ENCODE measurements at regions not wholly inside any gene's neighbourhood (a gene's known extent, or its start where the extent isn't known, plus 50 kb on each side); places are given as distances from the start of the nearest gene placed in this dataset.

- intact Hi-C loops (cut with micrococcal nuclease): no loop called here
- no peak overlapping the region for H3K4me3 ChIP-seq (ENCODE audit: low read length)
- no peak for ATAC-seq
These were observed 215.8 kb upstream of the CDYL start for GRCh38 chr6:4560221-4561077.

DNA sequence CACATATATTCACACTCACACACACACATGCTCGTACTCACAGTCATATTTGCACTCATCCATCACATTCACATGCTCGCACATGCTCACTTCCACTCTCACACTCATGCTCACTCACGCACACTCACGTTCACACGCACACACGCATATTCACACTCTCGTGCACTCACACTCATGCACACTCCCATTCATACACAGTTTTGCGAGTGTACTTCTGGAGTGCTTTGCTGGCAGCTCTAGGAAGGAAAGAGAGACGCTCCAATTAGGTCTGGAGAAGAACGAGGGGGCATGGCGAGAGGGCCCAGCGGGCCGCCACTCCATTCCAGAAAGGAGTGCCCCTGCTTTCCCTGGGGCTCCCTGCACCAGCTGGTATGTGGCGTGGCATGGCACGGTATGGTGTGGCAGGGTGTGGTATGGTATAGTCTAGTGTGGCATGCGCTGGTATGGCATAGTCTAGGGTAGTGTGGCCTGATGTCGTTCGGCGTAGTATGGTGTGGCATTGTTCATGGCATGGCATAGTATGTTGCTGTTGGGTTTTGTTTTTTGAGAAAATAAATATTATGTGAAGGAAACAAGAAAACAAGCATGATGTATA is 216.8 kb upstream of the CDYL start:
- Mint-ChIP-seq H3K27ac (no peak overlapping the region), H3K4me3 (no peak overlapping the region), H3K9me3 (no peaks in the 10 kb centered on the region), H3K27me3 (ENCODE audit: low read depth in 2 of 2) (peaks cover 10 to 11% of the 10 kb centered on the region in 2 donors), H3K4me1 (no peaks in the 10 kb centered on the region), H3K36me3 (no peaks in the 10 kb centered on the region)
- H3K4me1 ChIP-seq (ENCODE audit: control insufficient read depth, insufficient read depth, low read length): no peaks in the 10 kb centered on the region
- peak in 1 of 3 donors; percentile 48 for ATAC-seq
- no peaks in the 10 kb centered on the region for H3K27me3 ChIP-seq (ENCODE audit: control insufficient read depth, insufficient read depth, low read length)
- no peak for DNase-seq
- intact Hi-C loops (cut with micrococcal nuclease): no loop called here
- H3K9me3 ChIP-seq (ENCODE audit: control insufficient read depth, insufficient read depth, low read length): no peaks in the 10 kb centered on the region
- H3K36me3 ChIP-seq (ENCODE audit: control insufficient read depth, insufficient read depth, low read length): no peaks in the 10 kb centered on the region
- no peak overlapping the region for H3K4me3 ChIP-seq (ENCODE audit: low read length)
- WGBS (ENCODE audit: insufficient coverage): 94% methylated on average over 19 of the region's 19 CpGs
- no peak overlapping the region for H3K27ac ChIP-seq (ENCODE audit: low read length)
- TF ChIP-seq, protein P1, sequence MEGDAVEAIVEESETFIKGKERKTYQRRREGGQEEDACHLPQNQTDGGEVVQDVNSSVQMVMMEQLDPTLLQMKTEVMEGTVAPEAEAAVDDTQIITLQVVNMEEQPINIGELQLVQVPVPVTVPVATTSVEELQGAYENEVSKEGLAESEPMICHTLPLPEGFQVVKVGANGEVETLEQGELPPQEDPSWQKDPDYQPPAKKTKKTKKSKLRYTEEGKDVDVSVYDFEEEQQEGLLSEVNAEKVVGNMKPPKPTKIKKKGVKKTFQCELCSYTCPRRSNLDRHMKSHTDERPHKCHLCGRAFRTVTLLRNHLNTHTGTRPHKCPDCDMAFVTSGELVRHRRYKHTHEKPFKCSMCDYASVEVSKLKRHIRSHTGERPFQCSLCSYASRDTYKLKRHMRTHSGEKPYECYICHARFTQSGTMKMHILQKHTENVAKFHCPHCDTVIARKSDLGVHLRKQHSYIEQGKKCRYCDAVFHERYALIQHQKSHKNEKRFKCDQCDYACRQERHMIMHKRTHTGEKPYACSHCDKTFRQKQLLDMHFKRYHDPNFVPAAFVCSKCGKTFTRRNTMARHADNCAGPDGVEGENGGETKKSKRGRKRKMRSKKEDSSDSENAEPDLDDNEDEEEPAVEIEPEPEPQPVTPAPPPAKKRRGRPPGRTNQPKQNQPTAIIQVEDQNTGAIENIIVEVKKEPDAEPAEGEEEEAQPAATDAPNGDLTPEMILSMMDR (IDR thresholded peaks at IDR 0.05): no peak

More at GRCh38 chr6:4560221-4561077, 215.8 kb upstream of the CDYL start:
- Mint-ChIP-seq H3K4me3 (no peak overlapping the region), H3K9me3 (no peaks in the 10 kb centered on the region), H3K27ac (no peak overlapping the region), H3K36me3 (no peaks in the 10 kb centered on the region), H3K4me1 (no peaks in the 10 kb centered on the region), H3K27me3 (ENCODE audit: low read depth in 2 of 2) (peaks cover 10 to 11% of the 10 kb centered on the region in 2 donors)
- no peaks in the 10 kb centered on the region for H3K27me3 ChIP-seq (ENCODE audit: control insufficient read depth, insufficient read depth, low read length)
- no peaks in the 10 kb centered on the region for H3K4me1 ChIP-seq (ENCODE audit: control insufficient read depth, insufficient read depth, low read length)
- H3K27ac ChIP-seq (ENCODE audit: low read length): no peak overlapping the region
- DNase-seq: no peak
- WGBS (ENCODE audit: insufficient coverage): 56% methylated on average over 13 of the region's 13 CpGs
- TF ChIP-seq, protein P1 (IDR thresholded peaks at IDR 0.05): no peak
- no peaks in the 10 kb centered on the region for H3K9me3 ChIP-seq (ENCODE audit: control insufficient read depth, insufficient read depth, low read length)
- H3K36me3 ChIP-seq (ENCODE audit: control insufficient read depth, insufficient read depth, low read length): no peaks in the 10 kb centered on the region

DNA sequence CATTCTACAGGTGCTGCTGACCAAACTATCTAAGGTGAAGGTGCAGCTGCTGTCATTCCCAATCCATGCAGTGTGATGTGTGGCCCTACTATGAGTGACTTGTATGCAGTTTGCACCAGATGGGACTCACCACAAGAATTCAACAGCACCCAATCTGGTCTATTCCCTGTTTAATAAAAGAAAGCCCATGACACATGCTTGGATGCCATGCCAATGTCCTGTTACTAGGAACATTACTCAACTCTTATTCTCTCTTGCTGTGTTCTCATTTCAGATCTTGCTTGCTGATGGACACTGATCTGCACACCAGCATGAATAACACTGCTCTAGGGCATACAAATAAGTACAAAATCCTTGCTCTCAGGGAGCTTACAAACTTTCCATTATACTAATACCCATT is 221.6 kb upstream of the CDYL start:
- Histone ChIP-seq H3K27me3 (ENCODE audit: control insufficient read depth, insufficient read depth, low read length) (no peaks in the 10 kb centered on the region), H3K9me3 (ENCODE audit: control insufficient read depth, insufficient read depth, low read length) (no peaks in the 10 kb centered on the region), H3K36me3 (ENCODE audit: control insufficient read depth, insufficient read depth, low read length) (no peaks in the 10 kb centered on the region), H3K4me3 (ENCODE audit: low read length) (no peak overlapping the region), H3K27ac (ENCODE audit: low read length) (no peak overlapping the region), H3K4me1 (ENCODE audit: control insufficient read depth, insufficient read depth, low read length) (no peaks in the 10 kb centered on the region)
- no peak overlapping the region for H3K27ac Mint-ChIP-seq
- H3K4me1 Mint-ChIP-seq: peaks cover 0 to 5% of the 10 kb centered on the region in 2 donors
- TF ChIP-seq, protein P1 (IDR thresholded peaks at IDR 0.05): no peak
- H3K27me3 Mint-ChIP-seq (ENCODE audit: low read depth in 2 of 2): peaks cover 5 to 21% of the 10 kb centered on the region in 2 donors
- no peaks in the 10 kb centered on the region for H3K36me3 Mint-ChIP-seq
- intact Hi-C loops (cut with micrococcal nuclease): no loop called here
- H3K9me3 Mint-ChIP-seq: no peaks in the 10 kb centered on the region
- H3K4me3 Mint-ChIP-seq: no peak overlapping the region
- DNase-seq (no peak), ATAC-seq (no peak)
